ENCODE measurements at regions not wholly inside any gene's neighbourhood (a gene's known extent, or its start where the extent isn't known, plus 50 kb on each side); places are given as distances from the start of the nearest gene placed in this dataset.
A peak's percentile ranks its signal among the peaks of the same experiment; 100 is the strongest.

DNA sequence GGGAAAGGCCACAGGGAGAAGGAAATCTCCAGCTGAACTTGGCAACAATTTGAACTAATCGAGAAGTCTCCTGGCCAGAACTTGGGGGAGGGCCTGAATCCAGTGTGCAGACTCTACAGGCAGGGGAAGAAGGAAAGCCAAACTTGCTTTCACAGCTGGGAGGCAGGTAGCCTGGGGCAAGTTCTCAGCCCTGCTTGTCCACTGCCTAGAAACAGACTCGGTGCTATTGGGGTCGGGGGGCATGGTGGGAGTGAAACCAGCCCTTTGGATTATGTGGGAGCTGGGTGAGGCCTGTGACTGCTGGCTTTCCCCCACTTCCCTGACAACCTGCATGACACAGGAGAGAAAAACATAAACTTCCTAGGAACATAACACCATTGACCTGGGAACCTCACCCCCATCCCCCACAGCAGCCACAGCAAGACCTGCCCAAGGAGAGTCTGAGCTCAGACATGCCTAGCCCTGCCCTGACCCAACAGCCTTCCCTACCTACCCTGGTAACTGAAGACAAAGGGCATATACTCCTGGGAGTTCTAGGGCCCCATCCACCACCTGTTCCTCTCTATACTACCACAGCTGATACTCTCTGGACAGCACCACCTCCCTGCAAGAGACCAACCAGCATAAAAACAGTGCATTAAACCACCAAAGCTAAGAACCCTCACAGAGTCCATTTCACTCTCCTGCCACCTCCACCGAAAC is 103.7 kb upstream of the MNS1 start:
- no peaks in the 10 kb centered on the region for H3K79me2 ChIP-seq (ENCODE audit: control insufficient read depth, insufficient read depth, low read length, poor library complexity)
- H4K8ac ChIP-seq (ENCODE audit: low read depth, low read length), result no peak overlapping the region
- H2BK120ac ChIP-seq (ENCODE audit: insufficient read depth, low read length, poor library complexity), result no peak overlapping the region
- no CpG with 5 or more reads among the region's 4 CpGs for WGBS (ENCODE audit: extremely low coverage, insufficient coverage, insufficient read length)
- no peaks in the 10 kb centered on the region for H3K4me1 ChIP-seq (ENCODE audit: control insufficient read depth in 1 of 2, insufficient read depth in 2 of 2, low read length in 2 of 2)
- no peaks in the 10 kb centered on the region for H3K27me3 ChIP-seq (ENCODE audit: insufficient read depth, low read length)
- H3K4me2 ChIP-seq (ENCODE audit: low read length), result no peak overlapping the region
- H3K79me1 ChIP-seq (ENCODE audit: low read length), result no peaks in the 10 kb centered on the region
- H2AK5ac ChIP-seq (ENCODE audit: low read length), result no peak overlapping the region
- no peak overlapping the region for H2BK12ac ChIP-seq (ENCODE audit: low read length)
- H2BK5ac ChIP-seq (ENCODE audit: low read depth, low read length, poor library complexity), result no peak overlapping the region
- H3K27ac ChIP-seq (ENCODE audit: low read depth, low read length), result no peak overlapping the region
- no peak overlapping the region for H4K91ac ChIP-seq (ENCODE audit: low read depth, low read length)
- no peak overlapping the region for H3K4ac ChIP-seq (ENCODE audit: low read depth, low read length)
- H4K12ac ChIP-seq (ENCODE audit: low read depth, low read length), result no peak overlapping the region
- H3K14ac ChIP-seq (ENCODE audit: low read length), result no peak overlapping the region
- no peak for DNase-seq
- H3K23ac ChIP-seq (ENCODE audit: low read length), result no peak overlapping the region
- no peaks in the 10 kb centered on the region for H3K36me3 ChIP-seq (ENCODE audit: control insufficient read depth in 1 of 2, insufficient read depth in 2 of 2, low read length in 2 of 2)
- no peak overlapping the region for H3K9ac ChIP-seq (ENCODE audit: low read length)
- H3K9me3 ChIP-seq (ENCODE audit: insufficient read depth, low read depth, low read length), result peaks cover 2% of the 10 kb centered on the region
- H2AFZ ChIP-seq (ENCODE audit: insufficient read depth, low read length, poor library complexity), result no peak overlapping the region
- H3K18ac ChIP-seq (ENCODE audit: low read length), result no peak overlapping the region
- no peak overlapping the region for H3K4me3 ChIP-seq (ENCODE audit: low read depth, low read length)

GRCh38 chr15:56557415-56557814 is 92.5 kb upstream of the MNS1 start:
- Histone ChIP-seq H3K4ac (ENCODE audit: low read depth, low read length) (no peak overlapping the region), H3K27ac (ENCODE audit: low read depth, low read length) (no peak overlapping the region), H2BK12ac (ENCODE audit: low read length) (no peak overlapping the region), H3K9me3 (ENCODE audit: insufficient read depth, low read depth, low read length) (peaks cover 3% of the 10 kb centered on the region), H3K36me3 (ENCODE audit: control insufficient read depth in 1 of 2, insufficient read depth in 2 of 2, low read length in 2 of 2) (no peaks in the 10 kb centered on the region), H3K79me2 (ENCODE audit: control insufficient read depth, insufficient read depth, low read length, poor library complexity) (no peaks in the 10 kb centered on the region), H3K23ac (ENCODE audit: low read length) (no peak overlapping the region), H4K8ac (ENCODE audit: low read depth, low read length) (no peak overlapping the region), H3K4me3 (ENCODE audit: low read depth, low read length) (no peak overlapping the region), H2BK120ac (ENCODE audit: insufficient read depth, low read length, poor library complexity) (no peak overlapping the region), H3K9ac (ENCODE audit: low read length) (no peak overlapping the region), H3K79me1 (ENCODE audit: low read length) (no peaks in the 10 kb centered on the region), H3K18ac (ENCODE audit: low read length) (no peak overlapping the region), H3K4me1 (ENCODE audit: control insufficient read depth in 1 of 2, insufficient read depth in 2 of 2, low read length in 2 of 2) (no peaks in the 10 kb centered on the region), H3K14ac (ENCODE audit: low read length) (no peak overlapping the region), H3K27me3 (ENCODE audit: insufficient read depth, low read length) (no peaks in the 10 kb centered on the region), H2AK5ac (ENCODE audit: low read length) (no peak overlapping the region), H2AFZ (ENCODE audit: insufficient read depth, low read length, poor library complexity) (no peak overlapping the region), H3K4me2 (ENCODE audit: low read length) (no peak overlapping the region), H4K12ac (ENCODE audit: low read depth, low read length) (no peak overlapping the region), H4K91ac (ENCODE audit: low read depth, low read length) (no peak overlapping the region), H2BK5ac (ENCODE audit: low read depth, low read length, poor library complexity) (no peak overlapping the region)
- DNase-seq, result no peak

GRCh38 chr15:56553486-56553885 is 88.5 kb upstream of the MNS1 start:
- Histone ChIP-seq H3K14ac (ENCODE audit: low read length) (no peak overlapping the region), H2AFZ (ENCODE audit: insufficient read depth, low read length, poor library complexity) (no peak overlapping the region), H4K12ac (ENCODE audit: low read depth, low read length) (no peak overlapping the region), H3K79me2 (ENCODE audit: control insufficient read depth, insufficient read depth, low read length, poor library complexity) (no peaks in the 10 kb centered on the region), H3K79me1 (ENCODE audit: low read length) (peaks cover 2% of the 10 kb centered on the region), H3K18ac (ENCODE audit: low read length) (no peak overlapping the region), H3K4me2 (ENCODE audit: low read length) (no peak overlapping the region), H3K9me3 (ENCODE audit: insufficient read depth, low read depth, low read length) (no peaks in the 10 kb centered on the region), H3K27ac (ENCODE audit: low read depth, low read length) (no peak overlapping the region), H3K4ac (ENCODE audit: low read depth, low read length) (no peak overlapping the region), H4K8ac (ENCODE audit: low read depth, low read length) (no peak overlapping the region), H3K36me3 (ENCODE audit: control insufficient read depth in 1 of 2, insufficient read depth in 2 of 2, low read length in 2 of 2) (no peaks in the 10 kb centered on the region), H2AK5ac (ENCODE audit: low read length) (no peak overlapping the region), H4K91ac (ENCODE audit: low read depth, low read length) (no peak overlapping the region), H3K4me1 (ENCODE audit: control insufficient read depth in 1 of 2, insufficient read depth in 2 of 2, low read length in 2 of 2) (peaks cover 2 to 5% of the 10 kb centered on the region in 2 experiments), H3K23ac (ENCODE audit: low read length) (no peak overlapping the region), H2BK120ac (ENCODE audit: insufficient read depth, low read length, poor library complexity) (no peak overlapping the region), H2BK12ac (ENCODE audit: low read length) (no peak overlapping the region), H3K27me3 (ENCODE audit: insufficient read depth, low read length) (no peaks in the 10 kb centered on the region), H3K4me3 (ENCODE audit: low read depth, low read length) (no peak overlapping the region), H3K9ac (ENCODE audit: low read length) (no peak overlapping the region), H2BK5ac (ENCODE audit: low read depth, low read length, poor library complexity) (no peak overlapping the region)
- peak in 1 of 2 donors; percentile 4 for DNase-seq
- no CpG with 5 or more reads among the region's 1 CpG for WGBS (ENCODE audit: extremely low coverage, insufficient coverage, insufficient read length)

DNA sequence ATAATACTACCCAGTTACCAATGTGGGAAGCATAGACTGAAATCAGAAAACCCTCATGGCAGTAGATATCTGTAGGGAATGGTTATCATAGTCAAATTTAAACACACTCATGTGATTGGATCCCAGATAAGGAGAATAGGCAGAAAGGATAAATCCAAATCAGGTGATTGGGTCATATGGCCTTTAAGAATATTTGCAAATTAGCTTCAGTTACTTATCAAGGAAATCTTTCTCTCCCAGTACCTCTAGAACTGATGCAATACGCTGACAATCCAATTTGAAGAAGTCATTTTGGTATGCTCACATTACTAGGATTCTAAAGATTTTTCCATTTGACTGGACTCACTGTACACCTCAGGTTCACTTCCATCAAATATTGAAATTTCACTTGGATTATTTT is 87.7 kb upstream of the MNS1 start:
- Histone ChIP-seq H2BK5ac (ENCODE audit: low read depth, low read length, poor library complexity) (no peak overlapping the region), H3K27me3 (ENCODE audit: insufficient read depth, low read length) (no peaks in the 10 kb centered on the region), H4K91ac (ENCODE audit: low read depth, low read length) (no peak overlapping the region), H4K8ac (ENCODE audit: low read depth, low read length) (no peak overlapping the region), H3K23ac (ENCODE audit: low read length) (no peak overlapping the region), H4K12ac (ENCODE audit: low read depth, low read length) (no peak overlapping the region), H3K79me2 (ENCODE audit: control insufficient read depth, insufficient read depth, low read length, poor library complexity) (no peaks in the 10 kb centered on the region), H2AK5ac (ENCODE audit: low read length) (no peak overlapping the region), H3K18ac (ENCODE audit: low read length) (no peak overlapping the region), H3K9ac (ENCODE audit: low read length) (no peak overlapping the region), H3K4me2 (ENCODE audit: low read length) (no peak overlapping the region), H3K27ac (ENCODE audit: low read depth, low read length) (no peak overlapping the region), H3K4me3 (ENCODE audit: low read depth, low read length) (no peak overlapping the region), H2AFZ (ENCODE audit: insufficient read depth, low read length, poor library complexity) (no peak overlapping the region), H3K14ac (ENCODE audit: low read length) (no peak overlapping the region), H2BK120ac (ENCODE audit: insufficient read depth, low read length, poor library complexity) (no peak overlapping the region), H3K4ac (ENCODE audit: low read depth, low read length) (no peak overlapping the region), H3K9me3 (ENCODE audit: insufficient read depth, low read depth, low read length) (no peaks in the 10 kb centered on the region), H2BK12ac (ENCODE audit: low read length) (no peak overlapping the region), H3K36me3 (ENCODE audit: control insufficient read depth in 1 of 2, insufficient read depth in 2 of 2, low read length in 2 of 2) (no peaks in the 10 kb centered on the region), H3K79me1 (ENCODE audit: low read length) (peaks cover 2% of the 10 kb centered on the region), H3K4me1 (ENCODE audit: control insufficient read depth in 1 of 2, insufficient read depth in 2 of 2, low read length in 2 of 2) (peaks cover 2 to 5% of the 10 kb centered on the region in 2 experiments)
- no CpG with 5 or more reads among the region's 1 CpG for WGBS (ENCODE audit: extremely low coverage, insufficient coverage, insufficient read length)
- peak; percentile 27 to 88 for DNase-seq

All from trophoblast cell (in vitro differentiated cells and primary cell).